Cardiac muscle cell (in vitro differentiated cells and primary cell): ENCODE measurements at regions not wholly inside any gene's neighbourhood (a gene's known extent, or its start where the extent isn't known, plus 50 kb on each side); places are given as distances from the start of the nearest gene placed in this dataset.
"Not testable (repeated sequence)": the region's sequence is repeated elsewhere in the genome, so short reads cannot be mapped to it uniquely, and the experiment has no call there.

ENCODE experiments used
- DNase-seq, 2 donors: peaks; one replicate each; pipeline versions ENCODE4 v3.0.0 to v3.0.0-alpha.2; 2010 to 2017; ENCODE audit warnings: low read depth in 1 of 2, low spot score in 1 of 2
- H3K27ac ChIP-seq: fragments of 200-600 bp; sonication (generic); 2 replicates; pipeline ENCODE4 v1.5.1; 2016
- H3K27me3 ChIP-seq: fragments of 200-600 bp; sonication (generic); 2 replicates; pipeline ENCODE4 v1.6.0; 2016; ENCODE audit warnings: control low read depth
- H3K36me3 ChIP-seq: fragments of 200-600 bp; sonication (generic); 2 replicates; pipeline ENCODE4 v1.5.1; 2016; ENCODE audit warnings: control low read depth
- H3K4me1 ChIP-seq: fragments of 200-600 bp; sonication (generic); 2 replicates; pipeline ENCODE4 v1.8.1; 2017; ENCODE audit warnings: low read depth, mild to moderate bottlenecking, mixed run types
- H3K4me3 ChIP-seq: fragments of 200-600 bp; sonication (generic); 2 replicates; pipeline ENCODE4 v1.5.1; 2016; ENCODE audit warnings: mild to moderate bottlenecking
- H3K9me3 ChIP-seq: fragments of 200-600 bp; sonication (generic); 2 replicates; pipeline ENCODE4 v1.5.1; 2017; ENCODE audit warnings: low read depth, mild to moderate bottlenecking, control low read depth
- TF ChIP-seq, protein P1 (sequence below): IDR thresholded peaks from 2 replicates; pipeline ENCODE4 v1.5.1; 2012; ENCODE audit warnings: low read depth, mild to moderate bottlenecking, low read length

DNA sequence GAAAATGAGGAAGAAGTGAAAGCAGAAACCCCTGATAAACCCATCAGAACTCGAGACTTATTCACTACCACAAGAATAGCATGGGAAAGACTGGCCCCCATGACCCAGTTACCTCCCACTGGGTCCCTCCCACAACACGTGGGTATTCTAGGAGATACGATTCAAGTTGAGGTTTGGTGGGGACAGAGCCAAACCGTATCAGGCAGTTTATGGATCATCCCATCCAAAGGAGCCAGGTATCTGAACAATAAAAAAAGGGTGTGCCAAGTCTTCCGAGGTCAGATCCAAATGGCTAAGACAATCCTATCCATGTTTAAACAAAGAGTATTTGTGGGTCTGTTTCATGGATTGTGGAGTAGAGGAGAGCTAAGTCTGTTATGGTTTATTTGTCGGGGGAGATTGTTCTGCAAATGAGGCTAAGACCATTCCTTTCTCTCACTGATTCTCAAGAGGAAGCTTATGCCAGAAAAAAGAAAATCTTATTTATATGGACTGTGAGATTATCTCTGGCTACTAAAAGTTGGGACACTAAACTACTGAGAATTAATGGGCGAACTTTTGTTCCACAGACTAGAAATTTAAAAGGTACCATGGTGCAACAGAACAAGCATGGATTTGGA, 203.7 kb downstream of the IPMK start:
- TF ChIP-seq, protein P1, sequence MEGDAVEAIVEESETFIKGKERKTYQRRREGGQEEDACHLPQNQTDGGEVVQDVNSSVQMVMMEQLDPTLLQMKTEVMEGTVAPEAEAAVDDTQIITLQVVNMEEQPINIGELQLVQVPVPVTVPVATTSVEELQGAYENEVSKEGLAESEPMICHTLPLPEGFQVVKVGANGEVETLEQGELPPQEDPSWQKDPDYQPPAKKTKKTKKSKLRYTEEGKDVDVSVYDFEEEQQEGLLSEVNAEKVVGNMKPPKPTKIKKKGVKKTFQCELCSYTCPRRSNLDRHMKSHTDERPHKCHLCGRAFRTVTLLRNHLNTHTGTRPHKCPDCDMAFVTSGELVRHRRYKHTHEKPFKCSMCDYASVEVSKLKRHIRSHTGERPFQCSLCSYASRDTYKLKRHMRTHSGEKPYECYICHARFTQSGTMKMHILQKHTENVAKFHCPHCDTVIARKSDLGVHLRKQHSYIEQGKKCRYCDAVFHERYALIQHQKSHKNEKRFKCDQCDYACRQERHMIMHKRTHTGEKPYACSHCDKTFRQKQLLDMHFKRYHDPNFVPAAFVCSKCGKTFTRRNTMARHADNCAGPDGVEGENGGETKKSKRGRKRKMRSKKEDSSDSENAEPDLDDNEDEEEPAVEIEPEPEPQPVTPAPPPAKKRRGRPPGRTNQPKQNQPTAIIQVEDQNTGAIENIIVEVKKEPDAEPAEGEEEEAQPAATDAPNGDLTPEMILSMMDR = no peak
- no peaks in the 10 kb centered on the region for H3K9me3 ChIP-seq

DNA sequence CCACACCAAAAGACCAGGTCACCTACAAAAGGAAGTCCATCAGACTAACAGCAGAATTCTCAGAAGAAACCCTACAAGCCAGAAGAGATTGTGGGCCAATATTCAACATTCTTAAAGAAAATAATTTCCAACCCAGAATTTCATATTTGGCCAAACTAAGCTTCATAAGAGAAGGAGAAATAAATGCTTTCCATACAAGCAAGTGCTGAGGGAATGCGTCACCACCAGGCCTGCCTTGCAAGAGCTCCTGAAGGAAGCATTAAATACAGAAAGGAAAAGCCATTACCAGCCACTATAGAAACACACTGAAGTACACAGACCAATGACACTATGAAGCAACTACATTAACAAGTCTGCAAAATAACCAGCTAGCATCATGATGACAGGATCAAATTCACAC, 209.0 kb downstream of the IPMK start:
- peak in 1 of 2 donors; percentile 31 for DNase-seq
- not testable (repeated sequence) for H3K36me3 ChIP-seq, H3K9me3 ChIP-seq, H3K4me3 ChIP-seq, H3K4me1 ChIP-seq, H3K27ac ChIP-seq, H3K27me3 ChIP-seq
- TF ChIP-seq, protein P1 = peak; percentile 28

More for the DNA sequence above, 203.7 kb downstream of the IPMK start:
- no peak for DNase-seq
- H3K27ac ChIP-seq = no peak overlapping the region
- no peaks in the 10 kb centered on the region for H3K27me3 ChIP-seq
- no peaks in the 10 kb centered on the region for H3K36me3 ChIP-seq
- H3K4me1 ChIP-seq = no peaks in the 10 kb centered on the region
- no peak overlapping the region for H3K4me3 ChIP-seq

DNA sequence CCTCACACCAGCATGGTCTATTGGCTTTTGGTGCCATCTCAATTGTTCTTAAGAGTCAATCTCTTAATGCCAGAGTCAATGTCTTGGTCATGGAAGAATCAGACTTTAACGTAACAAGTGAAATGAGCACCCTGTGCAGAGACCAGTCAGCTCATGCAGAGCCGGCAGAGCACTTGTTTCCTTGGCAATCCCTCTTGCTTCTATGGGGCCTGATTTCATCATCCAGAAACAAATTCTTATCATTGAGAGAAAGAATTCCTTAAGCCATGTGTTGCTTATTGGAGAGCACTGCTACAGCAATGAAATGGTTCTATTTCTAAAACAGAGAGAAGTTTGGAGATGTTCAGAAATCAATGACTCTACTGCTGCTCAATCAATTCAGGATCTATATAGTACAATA, 212.8 kb downstream of the IPMK start:
- H3K4me3 ChIP-seq = no peak overlapping the region
- no peaks in the 10 kb centered on the region for H3K27me3 ChIP-seq
- peak in 1 of 2 donors; percentile 30 for DNase-seq
- no peak overlapping the region for H3K27ac ChIP-seq
- H3K9me3 ChIP-seq = no peaks in the 10 kb centered on the region
- no peaks in the 10 kb centered on the region for H3K36me3 ChIP-seq
- TF ChIP-seq, protein P1 = no peak
- H3K4me1 ChIP-seq = no peaks in the 10 kb centered on the region

DNA sequence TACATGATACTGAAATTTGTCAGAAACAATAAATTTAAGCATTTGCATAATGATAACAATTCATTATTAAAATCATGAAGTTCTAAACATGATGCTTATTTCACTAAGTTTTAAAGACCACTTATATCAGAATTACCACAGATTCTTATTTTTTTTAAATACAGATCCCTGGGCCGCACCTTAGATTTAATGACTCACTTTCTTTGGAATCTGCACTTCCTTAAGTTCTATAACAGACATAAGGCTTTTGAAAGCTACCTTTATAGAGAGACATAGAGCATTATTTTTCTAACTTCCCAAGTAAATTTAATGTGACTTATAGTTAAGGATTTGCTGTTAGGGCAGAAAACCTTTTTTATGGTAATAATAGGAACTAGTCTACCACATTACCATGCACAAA, 214.9 kb downstream of the IPMK start:
- Histone ChIP-seq H3K27me3 (no peaks in the 10 kb centered on the region), H3K9me3 (no peaks in the 10 kb centered on the region), H3K36me3 (no peaks in the 10 kb centered on the region), H3K4me3 (no peak overlapping the region), H3K4me1 (no peaks in the 10 kb centered on the region), H3K27ac (no peak overlapping the region)
- TF ChIP-seq, protein P1 = no peak
- no peak for DNase-seq

DNA sequence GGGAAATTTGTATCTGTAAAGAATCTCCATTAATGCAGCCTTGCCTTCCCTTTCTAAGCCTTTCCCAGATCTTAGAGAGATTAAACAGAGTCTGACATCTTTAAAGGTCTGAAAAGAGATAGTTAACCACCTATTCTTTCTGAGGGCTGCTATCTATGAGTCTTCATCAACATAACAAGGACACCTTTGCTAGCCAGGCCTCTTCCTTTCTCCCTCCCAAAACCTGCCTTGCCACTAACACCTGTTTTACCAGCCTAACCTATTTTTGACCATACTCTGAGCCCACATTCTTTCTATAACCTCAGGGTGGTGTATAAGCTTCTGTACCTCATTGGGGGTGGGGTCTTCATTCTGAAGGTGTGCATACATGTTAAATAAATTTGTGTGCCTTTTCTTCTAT, 217.1 kb downstream of the IPMK start:
- DNase-seq = no peak
- Histone ChIP-seq H3K27me3 (no peaks in the 10 kb centered on the region), H3K27ac (no peak overlapping the region), H3K36me3 (no peaks in the 10 kb centered on the region), H3K9me3 (no peaks in the 10 kb centered on the region), H3K4me1 (no peaks in the 10 kb centered on the region), H3K4me3 (no peak overlapping the region)
- TF ChIP-seq, protein P1 = no peak

DNA sequence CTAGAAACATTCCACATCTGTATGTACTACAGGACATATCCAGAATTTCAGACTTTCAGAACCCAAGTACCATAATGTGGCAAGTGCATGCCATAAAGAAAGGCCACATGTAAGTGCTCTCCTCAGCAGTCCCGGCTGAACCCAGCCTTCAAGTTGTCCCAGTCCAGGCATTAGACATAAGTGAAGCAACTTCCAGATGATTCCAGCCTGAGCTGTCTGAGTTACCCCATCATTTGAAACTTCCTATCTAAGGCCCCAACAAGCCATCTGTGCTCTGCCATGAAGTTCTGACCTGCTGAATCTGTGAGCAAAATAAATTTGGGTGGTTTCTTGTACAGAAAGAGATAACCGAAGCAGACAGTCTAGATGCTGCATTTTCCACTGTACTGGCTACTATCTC, 218.8 kb downstream of the IPMK start:
- no peaks in the 10 kb centered on the region for H3K36me3 ChIP-seq

More for the DNA sequence above, 218.8 kb downstream of the IPMK start:
- TF ChIP-seq, protein P1 = no peak
- no peak for DNase-seq
- Histone ChIP-seq H3K27ac (no peak overlapping the region), H3K9me3 (no peaks in the 10 kb centered on the region), H3K27me3 (no peaks in the 10 kb centered on the region), H3K4me1 (no peaks in the 10 kb centered on the region), H3K4me3 (no peak overlapping the region)
